Caco-2 (cell line): ENCODE measurements at regions not wholly inside any gene's neighbourhood (a gene's known extent, or its start where the extent isn't known, plus 50 kb on each side); places are given as distances from the start of the nearest gene placed in this dataset.

ENCODE experiments used
- BruUV-seq: library from RNA; stranded (reverse); fragments of 400-500 nt; replicated peaks from 2 replicates; lab custom pipeline; 2021; lab: Mats Ljungman, UMichigan
- CTCF ChIA-PET: fragments of 300-600 bp; sonication (Branson Sonifier 250); formaldehyde crosslinking; loops from one replicate; lab custom pipeline; 2022; ENCODE audit warnings: antibody characterized with exemption; lab: Charles Lee
- POLR2A ChIA-PET: fragments of 300-600 bp; sonication (Branson Sonifier 250); formaldehyde crosslinking; loops from one replicate; lab custom pipeline; 2022; ENCODE audit warnings: antibody characterized with exemption; lab: Charles Lee
- DNase-seq, 2 experiments: peaks; one replicate each; pipeline versions ENCODE4 v3.0.0 to v3.0.0-alpha.2; 2020 to 2022
- H3K27me3 ChIP-seq: replicated peaks from 2 replicates; pipeline ENCODE4 v1.6.0; 2011; ENCODE audit warnings: low read length; ENCODE audit not compliant: control insufficient read depth, insufficient read depth
- H3K36me3 ChIP-seq: 2 replicates; pipeline ENCODE4 v1.5.1; 2011; ENCODE audit warnings: low read length; ENCODE audit not compliant: control insufficient read depth, insufficient read depth
- H3K4me1 ChIP-seq: fragments of 250-450 bp; sonication (Bioruptor Pico); 2 replicates; pipeline ENCODE4 v1.5.1; 2020; ENCODE audit warnings: mild to moderate bottlenecking
- H3K4me3 ChIP-seq: 2 replicates; pipeline ENCODE4 v1.5.1; 2011; ENCODE audit warnings: low read depth, mild to moderate bottlenecking, control low read depth, low read length
- H3K9me3 ChIP-seq: fragments of 250-450 bp; sonication (Bioruptor Pico); 2 replicates; pipeline ENCODE4 v1.5.1; 2020; ENCODE audit warnings: mild to moderate bottlenecking, moderate library complexity
- H3K27ac Mint-ChIP-seq: one replicate; pipeline ENCODE4 v1.8.0; 2022; ENCODE audit warnings: mixed read lengths; ENCODE audit not compliant: unreplicated experiment
- H3K27me3 Mint-ChIP-seq: one replicate; pipeline ENCODE4 v1.8.0; 2022; ENCODE audit warnings: mixed read lengths; ENCODE audit not compliant: insufficient read depth, unreplicated experiment
- H3K36me3 Mint-ChIP-seq: one replicate; pipeline ENCODE4 v1.8.0; 2022; ENCODE audit warnings: mild to moderate bottlenecking, mixed read lengths; ENCODE audit not compliant: insufficient read depth, unreplicated experiment
- H3K4me1 Mint-ChIP-seq: one replicate; pipeline ENCODE4 v1.8.0; 2022; ENCODE audit warnings: low read depth, mixed read lengths; ENCODE audit not compliant: unreplicated experiment
- H3K4me3 Mint-ChIP-seq: one replicate; pipeline ENCODE4 v1.8.0; 2022; ENCODE audit warnings: mild to moderate bottlenecking, moderate library complexity, mixed read lengths; ENCODE audit not compliant: unreplicated experiment
- H3K9me3 Mint-ChIP-seq: one replicate; pipeline ENCODE4 v1.8.0; 2022; ENCODE audit warnings: mixed read lengths; ENCODE audit not compliant: unreplicated experiment
- intact Hi-C: fragments of 100-400 bp; cut with micrococcal nuclease; formaldehyde crosslinking; loops from one replicate; pipeline ENCODE4 v1.10.0; 2022; ENCODE audit not compliant: unreplicated experiment
- TF ChIP-seq, protein P1 (sequence below), 2 experiments: fragments of 200-600 bp in 1 of 2; IDR thresholded peaks; 1 replicate in 1 of 2; 2 replicates in 1 of 2; pipeline versions ENCODE4 v1.5.1 to v1.8.0; 2011 to 2022; ENCODE audit warnings: antibody characterized with exemption in 1 of 2, control low read depth in 1 of 2, inconsistent platforms in 1 of 2, low read depth in 1 of 2, low read length in 1 of 2, mild to moderate bottlenecking in 1 of 2, moderate library complexity in 1 of 2; ENCODE audit not compliant: insufficient read depth in 1 of 2, severe bottlenecking in 1 of 2, unreplicated experiment in 1 of 2

DNA sequence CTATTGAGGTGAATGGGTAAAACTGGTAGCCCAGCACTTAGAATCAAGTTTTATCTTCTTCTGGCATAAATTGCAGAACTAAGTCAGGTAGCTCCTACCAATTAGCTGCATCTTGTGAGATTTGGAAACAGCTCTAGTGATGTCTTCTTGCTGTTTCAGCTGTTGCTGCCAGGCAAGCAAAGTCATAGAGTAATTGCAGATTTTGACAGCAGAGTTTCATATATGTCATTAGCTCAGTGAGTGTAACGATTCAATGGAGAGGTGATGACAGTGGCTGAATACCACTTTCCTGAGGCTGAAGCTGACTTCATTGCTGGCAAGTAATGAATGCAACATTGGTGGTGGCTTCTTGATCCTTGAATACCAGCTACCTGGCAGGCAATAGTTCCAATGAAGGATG, 1109.7 kb upstream of the CDH18 start:
- H3K4me1 Mint-ChIP-seq = no peaks in the 10 kb centered on the region
- no peaks in the 10 kb centered on the region for H3K9me3 ChIP-seq
- no peaks in the 10 kb centered on the region for H3K36me3 ChIP-seq
- no peak overlapping the region for H3K4me3 Mint-ChIP-seq
- H3K36me3 Mint-ChIP-seq = no peaks in the 10 kb centered on the region
- TF ChIP-seq, protein P1, sequence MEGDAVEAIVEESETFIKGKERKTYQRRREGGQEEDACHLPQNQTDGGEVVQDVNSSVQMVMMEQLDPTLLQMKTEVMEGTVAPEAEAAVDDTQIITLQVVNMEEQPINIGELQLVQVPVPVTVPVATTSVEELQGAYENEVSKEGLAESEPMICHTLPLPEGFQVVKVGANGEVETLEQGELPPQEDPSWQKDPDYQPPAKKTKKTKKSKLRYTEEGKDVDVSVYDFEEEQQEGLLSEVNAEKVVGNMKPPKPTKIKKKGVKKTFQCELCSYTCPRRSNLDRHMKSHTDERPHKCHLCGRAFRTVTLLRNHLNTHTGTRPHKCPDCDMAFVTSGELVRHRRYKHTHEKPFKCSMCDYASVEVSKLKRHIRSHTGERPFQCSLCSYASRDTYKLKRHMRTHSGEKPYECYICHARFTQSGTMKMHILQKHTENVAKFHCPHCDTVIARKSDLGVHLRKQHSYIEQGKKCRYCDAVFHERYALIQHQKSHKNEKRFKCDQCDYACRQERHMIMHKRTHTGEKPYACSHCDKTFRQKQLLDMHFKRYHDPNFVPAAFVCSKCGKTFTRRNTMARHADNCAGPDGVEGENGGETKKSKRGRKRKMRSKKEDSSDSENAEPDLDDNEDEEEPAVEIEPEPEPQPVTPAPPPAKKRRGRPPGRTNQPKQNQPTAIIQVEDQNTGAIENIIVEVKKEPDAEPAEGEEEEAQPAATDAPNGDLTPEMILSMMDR (IDR thresholded peaks at IDR 0.05; ENCODE audit: insufficient read depth in 1 of 2, low read depth in 1 of 2, low read length in 1 of 2, severe bottlenecking in 1 of 2, unreplicated experiment in 1 of 2) = no peak
- H3K4me1 ChIP-seq = no peaks in the 10 kb centered on the region
- H3K27me3 ChIP-seq = no peaks in the 10 kb centered on the region
- DNase-seq = no peak
- H3K9me3 Mint-ChIP-seq = no peaks in the 10 kb centered on the region
- H3K27me3 Mint-ChIP-seq = no peaks in the 10 kb centered on the region
- no TSS peak for BruUV-seq
- intact Hi-C loops = no loop called here
- POLR2A ChIA-PET = no interaction called here
- no peak overlapping the region for H3K27ac Mint-ChIP-seq
- CTCF ChIA-PET = no interaction called here
- H3K4me3 ChIP-seq = no peak overlapping the region

DNA sequence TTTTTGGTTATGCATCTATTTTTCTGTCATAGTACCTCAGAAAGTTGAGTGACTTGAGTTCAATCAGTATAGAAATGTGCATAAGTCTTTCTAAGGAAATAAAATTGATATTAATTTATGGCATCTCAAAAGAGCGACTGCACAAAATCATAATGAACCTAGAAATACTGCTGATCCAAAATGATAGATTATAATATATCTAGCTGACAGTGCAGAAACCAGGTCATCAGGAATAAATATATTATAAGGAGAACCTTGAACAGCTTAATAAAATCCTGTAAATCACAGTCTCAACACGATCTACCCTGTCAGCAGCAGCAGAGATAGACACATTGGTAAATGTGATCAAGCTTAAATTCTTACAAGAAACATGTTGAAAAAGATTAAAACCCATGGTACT, 1106.6 kb upstream of the CDH18 start:
- H3K36me3 Mint-ChIP-seq = no peaks in the 10 kb centered on the region
- DNase-seq = no peak
- ChIA-PET CTCF (no interaction called here), POLR2A (no interaction called here)
- no peak overlapping the region for H3K27ac Mint-ChIP-seq
- no TSS peak for BruUV-seq
- H3K4me3 Mint-ChIP-seq = no peak overlapping the region
- Histone ChIP-seq H3K36me3 (no peaks in the 10 kb centered on the region), H3K9me3 (no peaks in the 10 kb centered on the region), H3K4me1 (no peaks in the 10 kb centered on the region), H3K4me3 (no peak overlapping the region), H3K27me3 (no peaks in the 10 kb centered on the region)
- TF ChIP-seq, protein P1 (IDR thresholded peaks at IDR 0.05; ENCODE audit: insufficient read depth in 1 of 2, low read depth in 1 of 2, low read length in 1 of 2, severe bottlenecking in 1 of 2, unreplicated experiment in 1 of 2) = no peak
- H3K4me1 Mint-ChIP-seq = no peaks in the 10 kb centered on the region
- no peaks in the 10 kb centered on the region for H3K9me3 Mint-ChIP-seq
- intact Hi-C loops = no loop called here
- H3K27me3 Mint-ChIP-seq = no peaks in the 10 kb centered on the region

- CTCF ChIA-PET = no interaction called here
- Mint-ChIP-seq H3K9me3 (peaks cover 13% of the 10 kb centered on the region), H3K27me3 (no peaks in the 10 kb centered on the region), H3K36me3 (no peaks in the 10 kb centered on the region), H3K4me1 (no peaks in the 10 kb centered on the region), H3K4me3 (no peak overlapping the region), H3K27ac (no peak overlapping the region)
- Histone ChIP-seq H3K4me3 (no peak overlapping the region), H3K4me1 (no peaks in the 10 kb centered on the region), H3K36me3 (no peaks in the 10 kb centered on the region), H3K9me3 (no peaks in the 10 kb centered on the region), H3K27me3 (no peaks in the 10 kb centered on the region)
- intact Hi-C loops = no loop called here
- POLR2A ChIA-PET = no interaction called here
- TF ChIP-seq, protein P1 (IDR thresholded peaks at IDR 0.05; ENCODE audit: insufficient read depth in 1 of 2, low read depth in 1 of 2, low read length in 1 of 2, severe bottlenecking in 1 of 2, unreplicated experiment in 1 of 2) = no peak
- no TSS peak for BruUV-seq
- no peak for DNase-seq
Observed at GRCh38 chr5:21087766-21088165, 1099.8 kb upstream of the CDH18 start.
